GM12872 (cell line): ENCODE measurements at regions not wholly inside any gene's neighbourhood (a gene's known extent, or its start where the extent isn't known, plus 50 kb on each side); places are given as distances from the start of the nearest gene placed in this dataset.

Experiments used
- CTCF ChIP-seq: IDR thresholded peaks from 3 replicates; pipeline ENCODE4 v1.5.1; 2011; ENCODE audit warnings: low read depth, mild to moderate bottlenecking, low read length, moderate library complexity; ENCODE audit not compliant: insufficient read depth

- TF ChIP-seq CTCF, result no peak
Measured at GRCh38 chr7:55644567-55644966, 72.3 kb upstream of the VOPP1 start.

DNA sequence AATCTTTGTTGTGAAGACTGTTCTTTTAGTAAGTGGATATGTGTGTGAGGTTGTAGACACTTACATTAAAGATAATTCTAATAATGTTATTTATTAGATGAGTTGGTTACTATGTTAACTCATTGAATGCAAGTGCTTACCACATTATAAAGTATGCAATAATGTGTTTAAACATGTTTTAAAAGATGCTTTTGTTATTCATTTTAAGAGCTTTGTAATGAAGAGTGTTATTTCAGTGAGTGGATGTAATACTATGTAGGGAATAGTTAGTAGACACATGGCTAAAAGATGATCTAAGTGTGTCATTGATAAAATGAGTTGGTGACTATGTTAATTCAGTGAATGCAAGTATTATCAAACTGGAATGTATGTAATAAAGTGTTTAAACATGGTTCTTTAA lies 70.0 kb upstream of the VOPP1 start:
- no peak for TF ChIP-seq CTCF

DNA sequence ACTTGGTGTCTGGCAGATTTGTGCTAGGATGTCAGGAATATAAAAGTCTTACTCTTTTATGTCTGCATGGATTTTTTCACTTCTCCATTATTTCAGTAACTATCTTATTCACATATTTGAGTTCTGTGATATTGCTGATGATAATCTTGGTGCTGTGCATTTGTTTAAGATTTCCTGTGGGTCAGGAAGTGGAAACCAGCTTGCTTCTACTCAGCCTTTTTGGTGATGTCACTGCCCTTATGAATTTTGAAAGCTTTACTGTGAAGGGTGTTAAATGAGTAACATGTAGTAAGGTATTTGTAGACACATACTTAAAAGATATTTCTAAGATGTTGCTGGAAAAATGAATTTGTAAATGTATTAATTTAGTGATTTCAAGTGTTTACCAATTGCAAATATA lies 69.5 kb upstream of the VOPP1 start:
- no peak for TF ChIP-seq CTCF

DNA sequence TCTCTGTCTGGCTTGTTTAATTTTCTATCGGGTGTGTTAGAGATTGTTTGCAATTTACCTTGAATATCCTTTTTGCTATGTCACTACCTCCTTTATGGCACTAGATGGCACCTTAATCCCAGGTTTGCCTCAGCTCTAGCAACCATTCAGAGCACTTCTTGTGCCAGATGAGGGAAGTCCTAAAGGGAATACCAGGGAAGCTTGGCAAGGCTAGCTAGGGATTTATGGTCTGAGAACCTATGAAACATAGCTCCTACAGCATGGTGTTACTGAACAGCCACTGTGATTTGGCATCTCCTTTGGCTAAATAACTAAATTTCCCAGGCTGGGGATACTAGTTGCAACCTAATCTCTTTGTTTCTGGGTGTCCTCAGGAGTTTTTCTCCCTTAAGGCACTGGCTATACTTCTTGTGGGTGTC lies 69.0 kb upstream of the VOPP1 start:
- TF ChIP-seq CTCF, result peak; percentile 75

DNA sequence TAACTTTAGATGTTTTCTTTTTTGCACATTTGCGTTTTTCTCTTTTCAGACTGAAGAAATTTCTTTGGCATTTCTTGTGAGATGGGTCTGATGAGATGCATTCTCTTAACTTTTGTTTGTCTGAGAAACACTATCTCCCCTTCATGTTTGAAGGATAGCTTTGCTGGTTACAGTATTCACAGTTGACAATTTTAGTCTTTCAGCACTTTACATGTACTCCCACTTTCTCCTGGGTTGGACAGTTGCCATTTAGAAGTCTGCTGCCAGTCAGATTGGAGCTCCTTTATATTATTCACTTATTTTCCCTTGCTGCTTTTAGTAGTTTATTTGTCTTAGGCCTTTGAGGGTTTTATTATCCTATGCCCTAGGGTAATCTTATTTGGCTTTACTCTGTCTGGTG lies 67.3 kb upstream of the VOPP1 start:
- no peak for TF ChIP-seq CTCF

GRCh38 chr7:55629051-55629677 lies 56.9 kb upstream of the VOPP1 start:
- no peak for TF ChIP-seq CTCF

- no peak for TF ChIP-seq CTCF
Measured at GRCh38 chr7:55624813-55625212, 52.5 kb upstream of the VOPP1 start.
